H1 (cell line): ENCODE measurements at regions not wholly inside any gene's neighbourhood (a gene's known extent, or its start where the extent isn't known, plus 50 kb on each side); places are given as distances from the start of the nearest gene placed in this dataset.

Experiments used
- KDM4A ChIP-seq: IDR thresholded peaks from one replicate; pipeline ENCODE4 v1.7.1; 2012; ENCODE audit warnings: low read depth, mild to moderate bottlenecking, moderate library complexity, low read length, inconsistent platforms; ENCODE audit not compliant: severe bottlenecking
- RAD21 ChIP-seq, 2 experiments: IDR thresholded peaks in 1 of 2; conservative IDR thresholded peaks in 1 of 2; 2 replicates each; pipeline ENCODE4 v1.6.1; 2011; ENCODE audit warnings: low read depth in 2 of 2, low read length in 2 of 2, improper control_type of control experiment in 1 of 2, inconsistent platforms in 1 of 2, mild to moderate bottlenecking in 1 of 2, moderate library complexity in 1 of 2
- RBBP5 ChIP-seq: IDR thresholded peaks from 2 replicates; pipeline ENCODE4 v1.7.1; 2012; ENCODE audit warnings: low read depth, mild to moderate bottlenecking, inconsistent platforms, low read length, moderate library complexity, borderline replicate concordance
- RFX5 ChIP-seq: IDR thresholded peaks from 2 replicates; pipeline ENCODE4 v1.6.1; 2011; ENCODE audit warnings: low read depth, low read length, improper control_type of control experiment, borderline replicate concordance
- SIRT6 ChIP-seq: IDR thresholded peaks from one replicate; pipeline ENCODE4 v1.7.1; 2012; ENCODE audit warnings: low read length, inconsistent platforms
- TF ChIP-seq, protein P1 (sequence below): fragments of 300-600 bp; sonication (generic); IDR thresholded peaks from 2 replicates; pipeline ENCODE4 v1.7.1; 2012; ENCODE audit warnings: low read length, moderate library complexity, mild to moderate bottlenecking, inconsistent platforms; ENCODE audit not compliant: insufficient replicate concordance
- TF ChIP-seq, protein P2 (sequence below): IDR thresholded peaks from 2 replicates; pipeline ENCODE4 v1.6.1; 2012; ENCODE audit warnings: inconsistent platforms

DNA sequence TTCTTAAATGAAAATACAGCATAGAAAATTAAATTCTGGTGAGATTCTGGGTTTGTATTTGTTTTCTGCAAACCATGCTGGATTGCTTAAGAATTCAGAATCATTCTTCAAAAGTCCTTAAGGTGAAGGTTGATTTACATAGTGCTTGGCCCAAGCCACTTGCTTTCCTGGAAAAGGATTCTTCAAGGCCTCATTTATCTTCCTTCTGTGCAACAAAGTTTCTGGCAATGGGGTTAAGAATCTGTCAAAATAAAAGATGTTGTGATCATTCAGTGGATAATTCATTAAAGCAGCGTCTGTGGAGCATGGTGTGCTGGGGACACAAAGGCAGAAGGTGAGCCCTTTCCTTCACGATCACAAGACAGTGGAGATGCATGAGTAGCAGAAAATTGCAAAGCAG, 351.9 kb downstream of the GALR1 start (continued):
- TF ChIP-seq, protein P1, sequence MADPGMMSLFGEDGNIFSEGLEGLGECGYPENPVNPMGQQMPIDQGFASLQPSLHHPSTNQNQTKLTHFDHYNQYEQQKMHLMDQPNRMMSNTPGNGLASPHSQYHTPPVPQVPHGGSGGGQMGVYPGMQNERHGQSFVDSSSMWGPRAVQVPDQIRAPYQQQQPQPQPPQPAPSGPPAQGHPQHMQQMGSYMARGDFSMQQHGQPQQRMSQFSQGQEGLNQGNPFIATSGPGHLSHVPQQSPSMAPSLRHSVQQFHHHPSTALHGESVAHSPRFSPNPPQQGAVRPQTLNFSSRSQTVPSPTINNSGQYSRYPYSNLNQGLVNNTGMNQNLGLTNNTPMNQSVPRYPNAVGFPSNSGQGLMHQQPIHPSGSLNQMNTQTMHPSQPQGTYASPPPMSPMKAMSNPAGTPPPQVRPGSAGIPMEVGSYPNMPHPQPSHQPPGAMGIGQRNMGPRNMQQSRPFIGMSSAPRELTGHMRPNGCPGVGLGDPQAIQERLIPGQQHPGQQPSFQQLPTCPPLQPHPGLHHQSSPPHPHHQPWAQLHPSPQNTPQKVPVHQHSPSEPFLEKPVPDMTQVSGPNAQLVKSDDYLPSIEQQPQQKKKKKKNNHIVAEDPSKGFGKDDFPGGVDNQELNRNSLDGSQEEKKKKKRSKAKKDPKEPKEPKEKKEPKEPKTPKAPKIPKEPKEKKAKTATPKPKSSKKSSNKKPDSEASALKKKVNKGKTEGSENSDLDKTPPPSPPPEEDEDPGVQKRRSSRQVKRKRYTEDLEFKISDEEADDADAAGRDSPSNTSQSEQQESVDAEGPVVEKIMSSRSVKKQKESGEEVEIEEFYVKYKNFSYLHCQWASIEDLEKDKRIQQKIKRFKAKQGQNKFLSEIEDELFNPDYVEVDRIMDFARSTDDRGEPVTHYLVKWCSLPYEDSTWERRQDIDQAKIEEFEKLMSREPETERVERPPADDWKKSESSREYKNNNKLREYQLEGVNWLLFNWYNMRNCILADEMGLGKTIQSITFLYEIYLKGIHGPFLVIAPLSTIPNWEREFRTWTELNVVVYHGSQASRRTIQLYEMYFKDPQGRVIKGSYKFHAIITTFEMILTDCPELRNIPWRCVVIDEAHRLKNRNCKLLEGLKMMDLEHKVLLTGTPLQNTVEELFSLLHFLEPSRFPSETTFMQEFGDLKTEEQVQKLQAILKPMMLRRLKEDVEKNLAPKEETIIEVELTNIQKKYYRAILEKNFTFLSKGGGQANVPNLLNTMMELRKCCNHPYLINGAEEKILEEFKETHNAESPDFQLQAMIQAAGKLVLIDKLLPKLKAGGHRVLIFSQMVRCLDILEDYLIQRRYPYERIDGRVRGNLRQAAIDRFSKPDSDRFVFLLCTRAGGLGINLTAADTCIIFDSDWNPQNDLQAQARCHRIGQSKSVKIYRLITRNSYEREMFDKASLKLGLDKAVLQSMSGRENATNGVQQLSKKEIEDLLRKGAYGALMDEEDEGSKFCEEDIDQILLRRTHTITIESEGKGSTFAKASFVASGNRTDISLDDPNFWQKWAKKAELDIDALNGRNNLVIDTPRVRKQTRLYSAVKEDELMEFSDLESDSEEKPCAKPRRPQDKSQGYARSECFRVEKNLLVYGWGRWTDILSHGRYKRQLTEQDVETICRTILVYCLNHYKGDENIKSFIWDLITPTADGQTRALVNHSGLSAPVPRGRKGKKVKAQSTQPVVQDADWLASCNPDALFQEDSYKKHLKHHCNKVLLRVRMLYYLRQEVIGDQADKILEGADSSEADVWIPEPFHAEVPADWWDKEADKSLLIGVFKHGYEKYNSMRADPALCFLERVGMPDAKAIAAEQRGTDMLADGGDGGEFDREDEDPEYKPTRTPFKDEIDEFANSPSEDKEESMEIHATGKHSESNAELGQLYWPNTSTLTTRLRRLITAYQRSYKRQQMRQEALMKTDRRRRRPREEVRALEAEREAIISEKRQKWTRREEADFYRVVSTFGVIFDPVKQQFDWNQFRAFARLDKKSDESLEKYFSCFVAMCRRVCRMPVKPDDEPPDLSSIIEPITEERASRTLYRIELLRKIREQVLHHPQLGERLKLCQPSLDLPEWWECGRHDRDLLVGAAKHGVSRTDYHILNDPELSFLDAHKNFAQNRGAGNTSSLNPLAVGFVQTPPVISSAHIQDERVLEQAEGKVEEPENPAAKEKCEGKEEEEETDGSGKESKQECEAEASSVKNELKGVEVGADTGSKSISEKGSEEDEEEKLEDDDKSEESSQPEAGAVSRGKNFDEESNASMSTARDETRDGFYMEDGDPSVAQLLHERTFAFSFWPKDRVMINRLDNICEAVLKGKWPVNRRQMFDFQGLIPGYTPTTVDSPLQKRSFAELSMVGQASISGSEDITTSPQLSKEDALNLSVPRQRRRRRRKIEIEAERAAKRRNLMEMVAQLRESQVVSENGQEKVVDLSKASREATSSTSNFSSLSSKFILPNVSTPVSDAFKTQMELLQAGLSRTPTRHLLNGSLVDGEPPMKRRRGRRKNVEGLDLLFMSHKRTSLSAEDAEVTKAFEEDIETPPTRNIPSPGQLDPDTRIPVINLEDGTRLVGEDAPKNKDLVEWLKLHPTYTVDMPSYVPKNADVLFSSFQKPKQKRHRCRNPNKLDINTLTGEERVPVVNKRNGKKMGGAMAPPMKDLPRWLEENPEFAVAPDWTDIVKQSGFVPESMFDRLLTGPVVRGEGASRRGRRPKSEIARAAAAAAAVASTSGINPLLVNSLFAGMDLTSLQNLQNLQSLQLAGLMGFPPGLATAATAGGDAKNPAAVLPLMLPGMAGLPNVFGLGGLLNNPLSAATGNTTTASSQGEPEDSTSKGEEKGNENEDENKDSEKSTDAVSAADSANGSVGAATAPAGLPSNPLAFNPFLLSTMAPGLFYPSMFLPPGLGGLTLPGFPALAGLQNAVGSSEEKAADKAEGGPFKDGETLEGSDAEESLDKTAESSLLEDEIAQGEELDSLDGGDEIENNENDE: no peak
- TF ChIP-seq SIRT6: no peak
- TF ChIP-seq, protein P2, sequence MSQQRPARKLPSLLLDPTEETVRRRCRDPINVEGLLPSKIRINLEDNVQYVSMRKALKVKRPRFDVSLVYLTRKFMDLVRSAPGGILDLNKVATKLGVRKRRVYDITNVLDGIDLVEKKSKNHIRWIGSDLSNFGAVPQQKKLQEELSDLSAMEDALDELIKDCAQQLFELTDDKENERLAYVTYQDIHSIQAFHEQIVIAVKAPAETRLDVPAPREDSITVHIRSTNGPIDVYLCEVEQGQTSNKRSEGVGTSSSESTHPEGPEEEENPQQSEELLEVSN: no peak
- TF ChIP-seq RAD21 (IDR thresholded peaks at IDR 0.05 in 1 of 2, conservative IDR thresholded peaks at IDR 0.05 in 1 of 2; ENCODE audit: low read depth in 2 of 2, low read length in 2 of 2): no peak
- no peak for TF ChIP-seq KDM4A
- no peak for TF ChIP-seq RBBP5
- no peak for TF ChIP-seq RFX5
